ENCODE measurements at regions not wholly inside any gene's neighbourhood (a gene's known extent, or its start where the extent isn't known, plus 50 kb on each side); places are given as distances from the start of the nearest gene placed in this dataset.
"Not testable (repeated sequence)": the region's sequence is repeated elsewhere in the genome, so short reads cannot be mapped to it uniquely, and the experiment has no call there.

DNA sequence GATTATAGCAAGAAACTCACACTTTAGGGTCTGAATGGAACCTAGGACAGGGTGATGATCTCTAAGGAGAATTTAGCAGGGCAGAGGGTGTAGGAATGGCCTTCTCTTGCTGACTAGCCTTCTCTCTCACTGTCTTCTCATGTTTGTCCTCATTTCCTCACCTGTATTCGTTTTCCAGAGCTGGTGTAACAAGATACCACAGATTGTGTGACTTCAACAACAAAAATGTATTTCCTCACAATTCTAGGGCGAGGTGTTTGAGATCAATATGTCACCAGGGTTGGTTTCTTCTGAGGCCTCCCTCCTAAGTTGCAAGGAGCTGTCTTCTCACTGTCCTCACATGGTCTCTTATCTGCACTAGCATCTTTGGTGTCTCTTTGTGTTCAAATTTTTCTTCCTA lies 177.9 kb upstream of the C1orf87 start:
- Mint-ChIP-seq H3K4me3 (no peak overlapping the region), H3K27ac (no peak overlapping the region), H3K9me3 (no peaks in the 10 kb centered on the region), H3K27me3 (no peaks in the 10 kb centered on the region), H3K4me1 (no peaks in the 10 kb centered on the region), H3K36me3 (no peaks in the 10 kb centered on the region)
- DNase-seq = no peak

- H3K4me3 Mint-ChIP-seq, H3K27ac Mint-ChIP-seq, H3K27me3 Mint-ChIP-seq, H3K9me3 Mint-ChIP-seq, DNase-seq, H3K4me1 Mint-ChIP-seq, H3K36me3 Mint-ChIP-seq: not testable (repeated sequence)
Observed at GRCh38 chr1:60247467-60247866, 173.9 kb upstream of the C1orf87 start.

GRCh38 chr1:60245324-60245723 lies 171.8 kb upstream of the C1orf87 start:
- no peak for DNase-seq
- Mint-ChIP-seq H3K4me3 (no peak overlapping the region), H3K4me1 (no peaks in the 10 kb centered on the region), H3K9me3 (no peaks in the 10 kb centered on the region), H3K27me3 (no peaks in the 10 kb centered on the region), H3K27ac (no peak overlapping the region), H3K36me3 (no peaks in the 10 kb centered on the region)

GRCh38 chr1:60244906-60245305 lies 171.3 kb upstream of the C1orf87 start:
- Mint-ChIP-seq H3K27me3 (no peaks in the 10 kb centered on the region), H3K4me3 (no peak overlapping the region), H3K4me1 (no peaks in the 10 kb centered on the region), H3K27ac (no peak overlapping the region), H3K9me3 (no peaks in the 10 kb centered on the region), H3K36me3 (no peaks in the 10 kb centered on the region)
- DNase-seq = no peak

DNA sequence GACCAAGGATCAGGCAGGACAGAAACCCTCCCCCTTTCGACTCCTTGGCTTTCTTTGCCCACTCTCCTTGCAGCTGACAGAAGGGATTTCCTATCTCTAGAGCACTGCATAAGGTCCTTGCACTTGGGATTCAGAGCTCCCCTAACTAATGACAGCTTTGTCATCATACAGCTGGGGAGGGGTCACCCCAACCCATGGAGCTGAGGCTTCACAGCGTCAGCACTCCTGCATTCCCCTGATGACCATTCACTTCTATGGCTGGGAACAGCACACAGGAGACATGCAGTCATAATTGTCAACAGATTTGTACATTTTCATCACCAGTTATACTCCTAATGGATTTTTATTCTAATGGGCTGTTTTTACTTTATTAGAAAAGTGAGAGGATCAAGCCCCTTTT lies 161.7 kb upstream of the C1orf87 start:
- Mint-ChIP-seq H3K9me3 (no peaks in the 10 kb centered on the region), H3K27me3 (no peaks in the 10 kb centered on the region), H3K4me3 (no peak overlapping the region), H3K27ac (no peak overlapping the region), H3K4me1 (no peaks in the 10 kb centered on the region), H3K36me3 (no peaks in the 10 kb centered on the region)
- DNase-seq = no peak

- Mint-ChIP-seq H3K4me1 (no peaks in the 10 kb centered on the region), H3K36me3 (no peaks in the 10 kb centered on the region), H3K27me3 (no peaks in the 10 kb centered on the region), H3K27ac (no peak overlapping the region), H3K4me3 (no peak overlapping the region), H3K9me3 (no peaks in the 10 kb centered on the region)
- no peak for DNase-seq
Observed at GRCh38 chr1:60234776-60235175, 161.2 kb upstream of the C1orf87 start.

DNA sequence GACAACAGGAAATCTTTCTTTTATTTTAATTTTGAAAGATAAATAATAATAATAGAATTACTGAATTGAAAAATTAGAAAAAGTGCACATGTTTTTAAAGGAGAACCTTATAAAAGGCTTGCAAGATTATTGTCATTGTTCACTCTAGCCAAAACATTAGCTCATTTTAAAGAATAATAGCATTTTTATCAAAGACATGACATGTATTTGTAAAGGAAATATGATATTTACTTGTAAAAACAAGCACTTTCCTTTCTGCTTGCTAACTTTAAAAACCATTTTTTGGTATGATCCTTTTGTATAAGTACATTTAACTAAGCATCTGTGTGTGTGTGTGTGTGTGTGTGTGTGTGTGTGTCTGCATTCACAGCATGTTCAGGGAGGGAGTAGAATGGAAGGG lies 156.3 kb upstream of the C1orf87 start:
- no peak for DNase-seq
- Mint-ChIP-seq H3K27ac (no peak overlapping the region), H3K9me3 (no peaks in the 10 kb centered on the region), H3K27me3 (no peaks in the 10 kb centered on the region), H3K4me1 (peaks cover 2% of the 10 kb centered on the region), H3K36me3 (no peaks in the 10 kb centered on the region), H3K4me3 (no peak overlapping the region)

DNA sequence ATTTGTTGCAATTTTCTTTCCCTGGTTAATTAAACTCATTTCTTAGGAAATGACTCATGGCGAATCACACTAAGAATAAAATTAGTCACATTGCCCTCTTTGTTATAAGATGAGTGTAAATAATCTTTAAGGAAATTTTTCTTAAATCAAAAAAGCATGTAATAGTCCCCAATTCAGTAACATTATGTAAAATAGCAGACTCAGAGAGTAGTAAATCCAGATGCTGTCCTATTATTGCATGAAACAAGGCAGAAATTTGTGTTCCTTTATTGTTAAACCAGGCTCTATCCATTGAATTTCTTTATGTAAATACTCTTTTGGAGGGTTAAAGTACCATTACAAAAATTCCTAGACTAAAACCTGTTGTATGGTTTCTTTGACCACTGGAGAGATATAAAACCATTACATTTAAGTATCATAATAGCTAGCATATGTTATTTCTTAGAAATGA lies 154.5 kb upstream of the C1orf87 start:
- H3K4me1 Mint-ChIP-seq = peaks cover 2% of the 10 kb centered on the region
- no peak for DNase-seq
- H3K9me3 Mint-ChIP-seq = no peaks in the 10 kb centered on the region
- no peak overlapping the region for H3K27ac Mint-ChIP-seq
- H3K4me3 Mint-ChIP-seq = no peak overlapping the region
- H3K36me3 Mint-ChIP-seq = no peaks in the 10 kb centered on the region
- H3K27me3 Mint-ChIP-seq = no peaks in the 10 kb centered on the region

- Mint-ChIP-seq H3K4me1 (peaks cover 2% of the 10 kb centered on the region), H3K9me3 (no peaks in the 10 kb centered on the region), H3K36me3 (no peaks in the 10 kb centered on the region), H3K27ac (no peak overlapping the region), H3K4me3 (no peak overlapping the region), H3K27me3 (no peaks in the 10 kb centered on the region)
- no peak for DNase-seq
Observed at GRCh38 chr1:60227601-60228000, 154.0 kb upstream of the C1orf87 start.

GRCh38 chr1:60225486-60225885 lies 151.9 kb upstream of the C1orf87 start:
- no peak overlapping the region for H3K27ac Mint-ChIP-seq
- H3K36me3 Mint-ChIP-seq = no peaks in the 10 kb centered on the region
- no peaks in the 10 kb centered on the region for H3K27me3 Mint-ChIP-seq
- H3K4me1 Mint-ChIP-seq = peaks cover 2% of the 10 kb centered on the region
- no peak overlapping the region for H3K4me3 Mint-ChIP-seq
- no peak for DNase-seq
- H3K9me3 Mint-ChIP-seq = no peaks in the 10 kb centered on the region

DNA sequence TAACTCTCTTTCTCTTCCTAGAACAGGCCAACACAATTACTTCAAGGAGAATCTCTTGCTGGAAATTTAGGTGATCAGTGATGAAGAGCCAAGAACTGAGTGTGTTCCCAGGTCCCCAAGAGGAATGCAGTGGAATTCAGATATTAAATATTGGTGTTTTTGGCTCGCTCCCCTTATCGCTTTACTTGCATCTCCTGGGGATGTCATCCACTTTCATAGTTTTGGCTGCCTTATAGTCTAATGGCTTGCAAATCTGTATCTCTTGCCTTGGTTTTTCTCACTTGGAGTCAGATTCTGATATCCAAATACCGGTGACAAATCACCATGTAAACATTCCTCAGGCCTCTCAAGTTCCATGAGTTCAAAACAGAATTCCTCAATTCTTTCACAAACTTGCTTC lies 151.0 kb upstream of the C1orf87 start:
- Mint-ChIP-seq H3K4me3 (no peak overlapping the region), H3K36me3 (no peaks in the 10 kb centered on the region), H3K9me3 (no peaks in the 10 kb centered on the region), H3K4me1 (peaks cover 2% of the 10 kb centered on the region), H3K27me3 (peaks cover 2% of the 10 kb centered on the region), H3K27ac (no peak overlapping the region)
- no peak for DNase-seq

DNA sequence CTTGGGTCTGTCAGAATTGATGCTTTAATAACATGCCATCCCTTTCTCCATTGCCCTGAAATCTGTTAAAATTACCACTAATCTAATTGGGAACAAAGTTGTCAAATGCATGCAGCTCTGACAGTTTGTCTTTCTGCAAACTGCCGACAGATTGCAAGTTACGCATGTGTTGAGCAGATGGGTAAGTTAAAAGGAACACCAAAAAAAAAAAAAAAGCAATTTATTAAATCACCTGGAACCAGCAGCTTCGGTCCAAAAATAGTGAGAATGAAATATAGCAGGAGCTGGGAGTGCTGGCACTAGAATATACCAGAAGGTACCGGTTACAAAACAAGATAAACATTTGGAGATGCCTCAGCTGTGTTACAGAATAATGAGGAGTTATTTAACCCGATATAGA lies 149.6 kb upstream of the C1orf87 start:
- H3K27me3 Mint-ChIP-seq = peaks cover 2% of the 10 kb centered on the region
- no peaks in the 10 kb centered on the region for H3K36me3 Mint-ChIP-seq
- peaks cover 2% of the 10 kb centered on the region for H3K4me1 Mint-ChIP-seq
- H3K9me3 Mint-ChIP-seq = no peaks in the 10 kb centered on the region
- no peak overlapping the region for H3K27ac Mint-ChIP-seq
- H3K4me3 Mint-ChIP-seq = no peak overlapping the region
- DNase-seq = no peak

- no peak overlapping the region for H3K4me3 Mint-ChIP-seq
- no peaks in the 10 kb centered on the region for H3K36me3 Mint-ChIP-seq
- DNase-seq = no peak
- no peak overlapping the region for H3K27ac Mint-ChIP-seq
- no peaks in the 10 kb centered on the region for H3K9me3 Mint-ChIP-seq
- H3K27me3 Mint-ChIP-seq = peaks cover 2% of the 10 kb centered on the region
- no peaks in the 10 kb centered on the region for H3K4me1 Mint-ChIP-seq
Observed at GRCh38 chr1:60222360-60223115, 149.0 kb upstream of the C1orf87 start.

DNA sequence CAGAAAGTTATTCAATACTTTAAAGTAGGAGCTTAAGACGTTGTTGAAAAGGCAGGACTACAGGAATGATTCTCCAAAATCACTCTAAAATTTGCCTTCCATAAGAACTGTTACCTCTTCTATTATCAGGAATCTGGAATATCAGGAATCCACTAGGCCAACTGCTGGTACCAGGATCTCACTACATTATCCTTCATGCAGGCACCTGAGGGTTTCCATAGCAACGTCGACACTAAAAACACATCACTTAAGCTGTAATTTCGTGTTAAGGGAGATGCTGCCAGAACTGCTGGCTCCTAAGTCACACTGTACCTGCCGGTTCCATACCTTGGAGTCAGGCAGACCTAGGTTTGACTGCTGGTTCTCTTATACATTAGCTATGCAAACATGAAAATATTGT lies 139.7 kb upstream of the C1orf87 start:
- no peaks in the 10 kb centered on the region for H3K27me3 Mint-ChIP-seq
- H3K4me1 Mint-ChIP-seq = no peaks in the 10 kb centered on the region
- H3K9me3 Mint-ChIP-seq = peaks cover 3% of the 10 kb centered on the region
- no peaks in the 10 kb centered on the region for H3K36me3 Mint-ChIP-seq
- H3K27ac Mint-ChIP-seq = no peak overlapping the region
- no peak for DNase-seq
- H3K4me3 Mint-ChIP-seq = no peak overlapping the region

DNA sequence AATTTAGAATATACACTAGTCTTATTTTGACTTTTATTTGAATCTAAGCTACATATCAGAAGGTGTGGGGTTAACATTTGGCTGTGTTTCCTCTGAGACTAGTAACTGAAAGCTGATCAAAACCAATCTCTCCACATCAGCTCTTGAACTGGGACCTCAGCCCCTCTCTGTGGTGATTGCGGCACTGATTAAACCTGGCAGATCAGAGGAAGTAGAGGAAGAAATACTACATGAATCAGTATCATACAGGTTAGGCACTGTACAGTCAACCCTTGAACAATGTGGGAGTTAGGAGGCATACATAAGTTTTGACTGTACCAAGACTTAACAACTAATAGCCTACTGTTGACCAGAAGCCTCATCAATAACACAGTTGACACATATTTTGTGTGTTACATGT lies 122.5 kb upstream of the C1orf87 start:
- Mint-ChIP-seq H3K9me3 (peaks cover 1% of the 10 kb centered on the region), H3K4me3 (no peak overlapping the region), H3K36me3 (no peaks in the 10 kb centered on the region), H3K27ac (no peak overlapping the region), H3K27me3 (no peaks in the 10 kb centered on the region), H3K4me1 (no peaks in the 10 kb centered on the region)
- no peak for DNase-seq

DNA sequence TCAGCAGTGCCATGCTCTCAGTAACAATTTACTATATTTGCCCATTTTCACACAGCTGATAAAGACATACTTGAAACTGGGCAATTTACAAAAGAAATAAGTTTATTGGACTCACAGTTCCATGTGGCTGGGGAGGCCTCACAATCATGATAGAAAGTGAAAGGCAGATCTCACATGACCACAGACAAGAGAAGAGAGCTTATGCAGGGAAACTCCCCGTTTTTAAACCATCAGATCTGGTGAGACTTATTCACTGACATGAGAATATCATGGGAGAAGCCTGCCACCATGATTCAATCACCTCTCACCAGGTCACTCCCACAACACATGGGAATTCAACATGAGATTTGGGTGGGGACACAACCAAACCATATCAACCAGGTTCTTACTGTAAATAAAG lies 112.1 kb upstream of the C1orf87 start:
- DNase-seq = no peak

More for the DNA sequence above, 112.1 kb upstream of the C1orf87 start:
- Mint-ChIP-seq H3K36me3 (no peaks in the 10 kb centered on the region), H3K4me3 (no peak overlapping the region), H3K27ac (no peak overlapping the region), H3K27me3 (peaks cover 7% of the 10 kb centered on the region), H3K4me1 (no peaks in the 10 kb centered on the region), H3K9me3 (peaks cover 15% of the 10 kb centered on the region)
